ENCODE measurements at regions not wholly inside any gene's neighbourhood (a gene's known extent, or its start where the extent isn't known, plus 50 kb on each side); places are given as distances from the start of the nearest gene placed in this dataset.

DNA sequence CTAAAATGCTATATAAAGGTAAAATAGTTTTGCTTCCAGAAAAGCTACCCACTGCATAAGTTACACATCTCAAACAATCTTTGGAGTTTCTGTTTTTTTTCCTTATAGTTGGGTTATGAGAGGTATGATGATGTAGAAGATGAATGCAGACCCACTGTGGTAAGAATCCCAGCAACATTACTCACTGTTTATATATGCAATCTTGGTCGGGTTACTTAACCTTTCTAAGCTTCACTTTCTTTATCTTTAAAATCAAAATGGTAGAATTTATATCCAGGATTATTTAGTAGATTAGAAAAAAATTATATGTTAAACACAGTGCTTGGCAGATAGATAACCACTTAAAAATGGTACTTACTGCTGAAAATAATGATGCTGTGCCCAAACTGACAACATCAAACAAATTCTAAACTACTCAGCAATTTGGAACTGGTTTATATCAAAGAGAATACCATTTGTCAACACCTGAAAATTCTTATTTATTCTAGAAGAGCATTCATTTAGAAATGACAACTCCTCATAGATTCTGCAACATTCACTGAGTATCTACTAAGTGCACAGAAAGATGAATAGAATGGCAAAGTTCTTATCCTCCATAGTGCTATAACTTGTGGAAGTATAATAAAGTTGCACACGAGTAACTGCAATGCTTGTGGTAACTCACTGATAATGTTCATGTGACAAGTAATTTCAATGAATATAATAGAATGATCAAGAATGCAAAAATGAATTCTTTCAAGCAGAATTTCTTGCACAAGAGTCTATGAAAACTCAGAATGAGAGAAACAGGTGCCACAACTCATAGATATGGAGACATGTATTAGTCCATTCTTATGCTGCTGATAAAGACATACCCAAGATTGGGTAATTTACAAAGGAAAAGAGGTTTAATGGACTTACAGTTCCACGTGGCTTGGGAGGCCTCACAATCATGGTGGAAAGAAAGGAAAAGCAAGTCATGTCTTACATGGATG, 129.0 kb upstream of the SLC7A14 start:
- TF ChIP-seq, protein P1, sequence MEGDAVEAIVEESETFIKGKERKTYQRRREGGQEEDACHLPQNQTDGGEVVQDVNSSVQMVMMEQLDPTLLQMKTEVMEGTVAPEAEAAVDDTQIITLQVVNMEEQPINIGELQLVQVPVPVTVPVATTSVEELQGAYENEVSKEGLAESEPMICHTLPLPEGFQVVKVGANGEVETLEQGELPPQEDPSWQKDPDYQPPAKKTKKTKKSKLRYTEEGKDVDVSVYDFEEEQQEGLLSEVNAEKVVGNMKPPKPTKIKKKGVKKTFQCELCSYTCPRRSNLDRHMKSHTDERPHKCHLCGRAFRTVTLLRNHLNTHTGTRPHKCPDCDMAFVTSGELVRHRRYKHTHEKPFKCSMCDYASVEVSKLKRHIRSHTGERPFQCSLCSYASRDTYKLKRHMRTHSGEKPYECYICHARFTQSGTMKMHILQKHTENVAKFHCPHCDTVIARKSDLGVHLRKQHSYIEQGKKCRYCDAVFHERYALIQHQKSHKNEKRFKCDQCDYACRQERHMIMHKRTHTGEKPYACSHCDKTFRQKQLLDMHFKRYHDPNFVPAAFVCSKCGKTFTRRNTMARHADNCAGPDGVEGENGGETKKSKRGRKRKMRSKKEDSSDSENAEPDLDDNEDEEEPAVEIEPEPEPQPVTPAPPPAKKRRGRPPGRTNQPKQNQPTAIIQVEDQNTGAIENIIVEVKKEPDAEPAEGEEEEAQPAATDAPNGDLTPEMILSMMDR (IDR thresholded peaks at IDR 0.05), result no peak
- TF ChIP-seq SIN3A (IDR thresholded peaks at IDR 0.05; ENCODE audit: borderline replicate concordance, insufficient read depth, low read depth, low read length) (no peak), TCF7L2 (IDR thresholded peaks at IDR 0.05; ENCODE audit: low read depth, low read length) (no peak), POLR2AphosphoS5 (IDR thresholded peaks at IDR 0.05; ENCODE audit: low read depth, low read length) (no peak)

Measured in Panc1 (cell line).